Astrocyte (in vitro differentiated cells and primary cell): ENCODE measurements at regions not wholly inside any gene's neighbourhood (a gene's known extent, or its start where the extent isn't known, plus 50 kb on each side); places are given as distances from the start of the nearest gene placed in this dataset.

Experiments used
- DNase-seq: peaks from one replicate; pipeline ENCODE4 v3.0.0-alpha.2; 2010; ENCODE audit warnings: low read depth
- FAIRE-seq: peaks from 2 replicates; lab custom pipeline; 2011; peaks lifted over from hg19 to GRCh38; lab: Jason Lieb, UNC
- H2AFZ ChIP-seq: 2 replicates; pipeline ENCODE4 v1.6.0; 2012; ENCODE audit warnings: low read depth, low read length, inconsistent platforms
- H3K27ac ChIP-seq: 2 replicates; pipeline ENCODE4 v1.5.1; 2011; ENCODE audit warnings: low read depth, low read length, inconsistent platforms
- H3K27me3 ChIP-seq: 2 replicates; pipeline ENCODE4 v1.6.0; 2011; ENCODE audit warnings: low read length, inconsistent platforms; ENCODE audit not compliant: insufficient read depth
- H3K36me3 ChIP-seq: 2 replicates; pipeline ENCODE4 v1.5.1; 2011; ENCODE audit warnings: low read length, inconsistent platforms; ENCODE audit not compliant: insufficient read depth
- H3K4me1 ChIP-seq: 2 replicates; pipeline ENCODE4 v1.5.1; 2011; ENCODE audit warnings: low read length, inconsistent platforms; ENCODE audit not compliant: insufficient read depth
- H3K4me2 ChIP-seq: 2 replicates; pipeline ENCODE4 v1.6.0; 2012; ENCODE audit warnings: low read length, inconsistent platforms
- H3K4me3 ChIP-seq: 2 replicates; pipeline ENCODE4 v1.5.1; 2011; ENCODE audit warnings: low read depth, mild to moderate bottlenecking, low read length, inconsistent platforms; ENCODE audit not compliant: insufficient read depth
- H3K79me2 ChIP-seq: 2 replicates; pipeline ENCODE4 v1.6.0; 2012; ENCODE audit warnings: mild to moderate bottlenecking, low read length, inconsistent platforms; ENCODE audit not compliant: insufficient read depth
- H3K9ac ChIP-seq: 2 replicates; pipeline ENCODE4 v1.6.0; 2012; ENCODE audit warnings: mild to moderate bottlenecking, low read length, inconsistent platforms
- H3K9me3 ChIP-seq: 2 replicates; pipeline ENCODE4 v1.5.1; 2012; ENCODE audit warnings: low read depth, mild to moderate bottlenecking, low read length, inconsistent platforms; ENCODE audit not compliant: insufficient read depth
- H4K20me1 ChIP-seq: 2 replicates; pipeline ENCODE4 v1.6.0; 2012; ENCODE audit warnings: low read length, inconsistent platforms; ENCODE audit not compliant: insufficient read depth
- H3K27ac Mint-ChIP-seq: one replicate; pipeline ENCODE4 v1.8.0; 2021; ENCODE audit warnings: mild to moderate bottlenecking, mixed read lengths; ENCODE audit not compliant: unreplicated experiment
- H3K27me3 Mint-ChIP-seq: one replicate; pipeline ENCODE4 v1.8.0; 2021; ENCODE audit warnings: low read depth, mixed read lengths; ENCODE audit not compliant: unreplicated experiment
- H3K36me3 Mint-ChIP-seq: one replicate; pipeline ENCODE4 v1.8.0; 2021; ENCODE audit warnings: low read depth, mixed read lengths; ENCODE audit not compliant: unreplicated experiment
- H3K4me1 Mint-ChIP-seq: one replicate; pipeline ENCODE4 v1.8.0; 2021; ENCODE audit warnings: low read depth, mixed read lengths; ENCODE audit not compliant: unreplicated experiment
- H3K4me3 Mint-ChIP-seq: one replicate; pipeline ENCODE4 v1.8.0; 2021; ENCODE audit warnings: mild to moderate bottlenecking, moderate library complexity, mixed read lengths; ENCODE audit not compliant: unreplicated experiment
- H3K9me3 Mint-ChIP-seq: one replicate; pipeline ENCODE4 v1.8.0; 2021; ENCODE audit warnings: mild to moderate bottlenecking, mixed read lengths; ENCODE audit not compliant: unreplicated experiment
- CTCF ChIP-seq: IDR thresholded peaks from 2 replicates; pipeline ENCODE4 v1.5.1; 2011; ENCODE audit warnings: low read depth, mild to moderate bottlenecking, inconsistent platforms, low read length, moderate library complexity; ENCODE audit not compliant: insufficient read depth
- EZH2 ChIP-seq: IDR thresholded peaks from 2 replicates; pipeline ENCODE4 v1.6.1; 2012; ENCODE audit warnings: mild to moderate bottlenecking, low read length, inconsistent platforms; ENCODE audit not compliant: insufficient read depth

GRCh38 chr2:8627019-8627691 is 54.7 kb upstream of the ID2 start:
- peaks cover 48% of the 10 kb centered on the region for H3K27me3 Mint-ChIP-seq
- H2AFZ ChIP-seq, result no peak overlapping the region
- DNase-seq (no peak), FAIRE-seq (no peak)
- no peak overlapping the region for H3K9ac ChIP-seq
- H3K27me3 ChIP-seq, result no peaks in the 10 kb centered on the region
- no peaks in the 10 kb centered on the region for H3K79me2 ChIP-seq
- no peaks in the 10 kb centered on the region for H3K9me3 ChIP-seq
- no peak overlapping the region for H3K4me3 Mint-ChIP-seq
- no peak overlapping the region for H3K4me3 ChIP-seq
- no peaks in the 10 kb centered on the region for H3K4me1 Mint-ChIP-seq
- H3K4me1 ChIP-seq, result no peaks in the 10 kb centered on the region
- no peak overlapping the region for H3K27ac Mint-ChIP-seq
- TF ChIP-seq CTCF, result no peak
- no peak for TF ChIP-seq EZH2
- H3K36me3 Mint-ChIP-seq, result no peaks in the 10 kb centered on the region
- H3K36me3 ChIP-seq, result no peaks in the 10 kb centered on the region
- no peaks in the 10 kb centered on the region for H4K20me1 ChIP-seq
- H3K27ac ChIP-seq, result no peak overlapping the region
- peaks cover 1% of the 10 kb centered on the region for H3K9me3 Mint-ChIP-seq
- H3K4me2 ChIP-seq, result no peak overlapping the region

GRCh38 chr2:8627692-8628085 is 54.2 kb upstream of the ID2 start:
- Histone ChIP-seq H3K9ac (no peak overlapping the region), H3K36me3 (no peaks in the 10 kb centered on the region), H3K27ac (no peak overlapping the region), H3K4me3 (no peak overlapping the region), H3K4me2 (no peak overlapping the region), H2AFZ (no peak overlapping the region), H3K79me2 (no peaks in the 10 kb centered on the region), H4K20me1 (no peaks in the 10 kb centered on the region), H3K9me3 (no peaks in the 10 kb centered on the region), H3K27me3 (no peaks in the 10 kb centered on the region), H3K4me1 (no peaks in the 10 kb centered on the region)
- Mint-ChIP-seq H3K27ac (no peak overlapping the region), H3K27me3 (peaks cover 46% of the 10 kb centered on the region), H3K9me3 (peaks cover 1% of the 10 kb centered on the region), H3K36me3 (no peaks in the 10 kb centered on the region), H3K4me1 (no peaks in the 10 kb centered on the region), H3K4me3 (no peak overlapping the region)
- FAIRE-seq (no peak), DNase-seq (no peak)
- TF ChIP-seq EZH2, result no peak
- no peak for TF ChIP-seq CTCF

GRCh38 chr2:8628179-8628865 is 53.5 kb upstream of the ID2 start:
- Histone ChIP-seq H3K9ac (no peak overlapping the region), H3K27me3 (no peaks in the 10 kb centered on the region), H3K27ac (no peak overlapping the region), H3K79me2 (no peaks in the 10 kb centered on the region), H3K9me3 (no peaks in the 10 kb centered on the region), H3K4me1 (peaks cover 4% of the 10 kb centered on the region), H2AFZ (no peak overlapping the region), H3K4me3 (no peak overlapping the region), H3K4me2 (no peak overlapping the region), H4K20me1 (no peaks in the 10 kb centered on the region), H3K36me3 (no peaks in the 10 kb centered on the region)
- FAIRE-seq (no peak), DNase-seq (no peak)
- Mint-ChIP-seq H3K9me3 (peaks cover 1% of the 10 kb centered on the region), H3K4me1 (no peaks in the 10 kb centered on the region), H3K27me3 (peaks cover 41% of the 10 kb centered on the region), H3K4me3 (no peak overlapping the region), H3K36me3 (no peaks in the 10 kb centered on the region), H3K27ac (no peak overlapping the region)
- TF ChIP-seq EZH2, result no peak
- TF ChIP-seq CTCF, result no peak
